Keratinocyte (primary cell): ENCODE measurements at regions not wholly inside any gene's neighbourhood (a gene's known extent, or its start where the extent isn't known, plus 50 kb on each side); places are given as distances from the start of the nearest gene placed in this dataset.

Source experiments
- EZH2 ChIP-seq: IDR thresholded peaks from one replicate; pipeline ENCODE4 v1.6.1; 2012; ENCODE audit warnings: inconsistent platforms, mild to moderate bottlenecking, low read length, moderate library complexity
- TF ChIP-seq, protein P1 (sequence below), 3 experiments: IDR thresholded peaks in 1 of 3; conservative IDR thresholded peaks in 1 of 3; optimal IDR thresholded peaks in 1 of 3; 2 replicates in 2 of 3; 3 replicates in 1 of 3; pipeline versions ENCODE3 to v1.5.1; 2011; ENCODE audit warnings: low read length in 3 of 3, mild to moderate bottlenecking in 3 of 3, moderate library complexity in 2 of 3, control low read depth in 1 of 3, inconsistent platforms in 1 of 3; ENCODE audit not compliant: insufficient read depth in 2 of 3; ENCODE audit errors: extremely low read depth in 1 of 3

DNA sequence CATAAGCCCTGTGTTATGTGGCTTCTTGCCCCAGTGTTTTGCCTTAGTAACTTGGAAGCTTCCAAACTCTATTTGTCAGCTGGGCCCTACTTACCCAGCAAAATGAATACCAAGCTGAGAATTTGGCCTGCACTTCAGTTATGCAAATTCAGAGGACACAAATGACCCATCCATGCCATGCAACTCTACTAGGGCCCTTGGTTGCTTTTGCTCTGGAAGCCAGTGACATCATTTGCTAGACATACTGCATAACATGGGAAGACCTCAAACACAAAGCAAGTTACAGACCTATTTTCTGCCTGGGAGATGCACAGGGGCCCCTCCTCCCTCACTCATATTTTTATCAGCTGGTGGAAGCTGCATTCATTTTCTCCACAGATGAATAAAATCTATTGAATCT, 90.2 kb upstream of the PPM1H start:
- TF ChIP-seq, protein P1, sequence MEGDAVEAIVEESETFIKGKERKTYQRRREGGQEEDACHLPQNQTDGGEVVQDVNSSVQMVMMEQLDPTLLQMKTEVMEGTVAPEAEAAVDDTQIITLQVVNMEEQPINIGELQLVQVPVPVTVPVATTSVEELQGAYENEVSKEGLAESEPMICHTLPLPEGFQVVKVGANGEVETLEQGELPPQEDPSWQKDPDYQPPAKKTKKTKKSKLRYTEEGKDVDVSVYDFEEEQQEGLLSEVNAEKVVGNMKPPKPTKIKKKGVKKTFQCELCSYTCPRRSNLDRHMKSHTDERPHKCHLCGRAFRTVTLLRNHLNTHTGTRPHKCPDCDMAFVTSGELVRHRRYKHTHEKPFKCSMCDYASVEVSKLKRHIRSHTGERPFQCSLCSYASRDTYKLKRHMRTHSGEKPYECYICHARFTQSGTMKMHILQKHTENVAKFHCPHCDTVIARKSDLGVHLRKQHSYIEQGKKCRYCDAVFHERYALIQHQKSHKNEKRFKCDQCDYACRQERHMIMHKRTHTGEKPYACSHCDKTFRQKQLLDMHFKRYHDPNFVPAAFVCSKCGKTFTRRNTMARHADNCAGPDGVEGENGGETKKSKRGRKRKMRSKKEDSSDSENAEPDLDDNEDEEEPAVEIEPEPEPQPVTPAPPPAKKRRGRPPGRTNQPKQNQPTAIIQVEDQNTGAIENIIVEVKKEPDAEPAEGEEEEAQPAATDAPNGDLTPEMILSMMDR (optimal IDR thresholded peaks at IDR 0.05 in 1 of 3, IDR thresholded peaks at IDR 0.05 in 1 of 3, conservative IDR thresholded peaks at IDR 0.05 in 1 of 3; ENCODE audit: extremely low read depth in 1 of 3, insufficient read depth in 2 of 3, low read length in 3 of 3) = no peak
- no peak for TF ChIP-seq EZH2
